Epithelial cell of prostate (primary cell): ENCODE measurements at regions not wholly inside any gene's neighbourhood (a gene's known extent, or its start where the extent isn't known, plus 50 kb on each side); places are given as distances from the start of the nearest gene placed in this dataset.
"Not testable (repeated sequence)": the region's sequence is repeated elsewhere in the genome, so short reads cannot be mapped to it uniquely, and the experiment has no call there.

ENCODE experiments used
- DNase-seq: peaks from one replicate; pipeline ENCODE4 v3.0.0-alpha.2; 2011; ENCODE audit warnings: low read depth, low spot score
- H3K27ac ChIP-seq: fragments of 450-650 bp; 2 replicates; pipeline ENCODE4 v1.5.1; 2017; ENCODE audit warnings: mild to moderate bottlenecking

DNA sequence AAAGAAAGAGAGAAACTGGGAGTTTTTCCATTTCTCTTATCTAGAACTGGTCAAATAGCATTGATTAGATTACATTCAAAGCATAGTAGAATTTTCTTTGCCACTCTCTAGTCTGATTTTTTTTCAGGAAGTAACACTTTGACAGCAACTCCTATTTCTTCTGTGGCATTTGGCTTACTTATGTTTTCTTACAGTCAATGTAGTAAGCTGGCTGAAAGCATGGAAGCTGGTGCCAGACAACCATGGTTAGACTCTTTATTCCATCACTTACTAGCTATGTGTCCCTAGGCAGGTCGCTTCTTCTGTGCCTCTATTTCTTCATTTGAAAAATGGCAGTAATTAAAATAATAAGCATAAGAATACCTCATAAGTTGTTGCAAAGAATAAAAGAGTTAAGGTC, 54.2 kb upstream of the OPRM1 start:
- no peak for DNase-seq
- no peak overlapping the region for H3K27ac ChIP-seq

DNA sequence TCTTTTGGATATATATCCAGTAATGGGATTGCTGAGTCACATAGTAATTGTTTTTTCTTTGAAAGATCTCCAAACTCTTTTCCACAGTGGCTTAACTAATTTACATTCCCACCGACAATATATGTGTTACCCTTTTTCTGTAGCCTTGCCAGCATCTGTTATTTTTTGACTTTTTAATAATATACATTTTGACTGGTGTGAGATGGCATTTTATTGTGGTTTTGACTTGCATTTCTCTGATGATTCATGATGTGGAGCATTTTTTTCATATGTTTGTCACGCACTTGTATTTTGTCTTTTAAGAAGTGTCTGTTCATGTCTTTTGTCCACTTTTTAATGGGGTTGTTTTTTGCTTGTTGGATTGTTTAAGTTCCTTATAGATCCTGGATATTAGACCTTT, 58.9 kb upstream of the OPRM1 start:
- DNase-seq: no peak

DNA sequence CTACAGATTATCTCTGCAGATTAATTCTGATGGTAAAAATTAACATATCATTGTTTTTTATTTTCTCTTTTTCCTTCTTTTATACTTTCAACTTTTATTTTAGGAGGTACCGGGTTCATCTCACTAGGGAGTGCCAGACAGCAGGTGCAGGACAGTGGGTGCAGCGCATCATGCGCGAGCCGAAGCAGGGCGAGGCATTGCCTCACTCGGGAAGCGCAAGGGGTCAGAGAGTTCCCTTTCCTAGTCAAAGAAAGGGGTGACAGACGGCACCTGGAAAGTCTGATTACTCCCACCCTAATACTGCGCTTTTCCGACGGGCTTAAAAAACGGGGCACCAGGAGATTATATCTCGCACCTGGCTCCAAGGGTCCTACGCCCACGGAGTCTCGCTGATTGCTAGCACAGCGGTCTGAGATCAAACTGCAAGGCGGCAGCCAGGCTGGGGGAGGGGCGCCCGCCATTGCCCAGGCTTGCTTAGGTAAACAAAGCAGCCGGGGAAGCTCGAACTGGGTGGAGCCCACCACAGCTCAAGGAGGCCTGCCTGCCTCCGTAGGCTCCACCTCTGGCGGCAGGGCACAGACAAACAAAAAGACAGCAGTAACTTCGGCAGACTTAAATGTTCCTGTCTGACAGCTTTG, 60.0 kb upstream of the OPRM1 start:
- not testable (repeated sequence) for H3K27ac ChIP-seq, DNase-seq

More for the DNA sequence above, 58.9 kb upstream of the OPRM1 start:
- H3K27ac ChIP-seq: no peak overlapping the region

DNA sequence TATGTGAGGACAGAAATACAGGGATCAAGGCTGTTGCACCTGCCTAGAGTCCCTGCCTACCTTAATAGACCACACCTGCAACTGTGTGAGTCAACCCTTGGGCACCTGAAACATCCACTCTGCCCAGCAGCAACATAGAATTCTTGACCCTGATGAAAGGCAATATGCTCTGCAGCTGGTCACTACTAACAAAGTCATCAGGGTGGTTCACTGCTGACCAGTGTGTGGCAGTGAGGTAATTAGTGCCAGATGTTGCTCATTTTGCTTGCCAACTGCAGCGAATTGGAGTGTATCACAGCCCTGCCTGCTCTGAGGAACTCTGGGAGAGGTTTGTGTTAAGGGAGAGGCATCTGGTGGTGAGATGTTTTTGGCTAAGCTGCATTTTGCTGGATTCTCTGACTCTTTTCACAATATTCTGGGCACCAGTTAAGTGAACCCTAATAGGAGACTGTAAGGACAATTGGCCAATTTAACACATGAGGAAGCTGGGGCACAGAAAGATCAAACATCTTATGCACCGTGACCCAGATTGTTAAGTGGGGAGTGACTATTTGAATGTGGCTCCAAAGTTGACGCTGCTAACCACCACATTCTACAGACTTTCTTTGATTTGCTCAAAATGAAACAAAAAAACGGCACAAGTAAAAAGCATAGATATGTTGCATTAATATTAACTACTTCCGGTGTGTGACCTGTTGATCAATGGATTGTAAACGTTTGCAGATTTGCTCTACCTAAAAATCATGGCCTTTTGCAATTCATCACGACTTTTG, 61.9 kb upstream of the OPRM1 start:
- H3K27ac ChIP-seq: no peak overlapping the region
- DNase-seq: no peak

DNA sequence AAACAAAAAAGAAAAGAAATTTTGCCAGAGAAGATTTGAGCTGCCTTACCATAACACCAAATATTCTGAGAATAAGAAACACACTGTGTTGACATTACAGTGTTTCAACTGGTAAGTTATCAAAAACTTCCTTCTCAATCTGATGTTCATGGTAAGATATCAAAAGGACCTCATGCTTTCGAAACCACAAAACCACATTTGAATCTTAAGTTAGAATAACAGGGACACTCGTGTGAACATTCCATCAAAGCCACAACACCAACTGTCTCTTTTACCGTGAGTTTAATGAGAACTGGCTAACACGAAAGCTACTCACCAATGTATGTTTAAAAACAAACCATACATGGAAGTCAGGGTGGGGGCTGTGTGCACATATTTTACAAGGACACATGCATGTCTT, 73.0 kb upstream of the OPRM1 start:
- no peak overlapping the region for H3K27ac ChIP-seq
- DNase-seq: no peak

DNA sequence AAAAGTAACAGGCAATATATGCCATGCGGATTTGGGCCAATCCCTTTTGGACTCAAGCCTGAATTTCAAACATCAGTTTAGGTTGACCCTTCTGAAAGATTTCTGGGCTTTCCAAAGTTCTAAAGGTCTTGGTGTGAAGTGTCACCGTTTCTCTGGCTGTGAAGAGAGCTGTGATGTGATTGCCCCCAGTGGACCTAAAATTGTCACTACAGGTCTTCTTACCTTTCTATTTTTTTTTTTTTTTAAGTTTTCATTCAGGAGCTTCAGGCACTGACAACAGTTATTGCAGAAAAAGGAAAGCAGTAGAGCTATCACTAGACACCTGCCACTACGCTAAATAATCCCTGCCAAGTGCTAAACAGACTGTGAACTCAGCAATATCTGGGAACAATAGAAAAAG, 75.7 kb upstream of the OPRM1 start:
- no peak overlapping the region for H3K27ac ChIP-seq
- DNase-seq: no peak

DNA sequence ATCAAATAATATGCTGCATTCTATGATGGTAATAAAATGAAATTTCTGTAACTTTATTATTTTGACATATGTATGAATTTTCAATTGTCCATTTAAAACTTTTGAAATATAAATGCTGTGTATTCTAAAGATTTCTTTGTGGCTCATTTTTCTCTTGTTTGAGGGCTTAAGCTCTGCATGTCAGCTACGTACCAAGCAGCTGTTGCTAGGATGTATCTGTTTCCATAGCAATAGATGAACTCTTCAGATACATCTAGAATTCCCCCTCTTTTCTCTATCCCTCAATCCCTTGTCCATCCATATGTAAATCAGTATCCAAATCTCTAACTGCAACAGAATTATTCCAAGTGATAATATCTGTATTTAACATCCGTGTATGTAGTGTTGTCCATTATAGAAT, 76.5 kb upstream of the OPRM1 start:
- DNase-seq: no peak
- H3K27ac ChIP-seq: no peak overlapping the region

DNA sequence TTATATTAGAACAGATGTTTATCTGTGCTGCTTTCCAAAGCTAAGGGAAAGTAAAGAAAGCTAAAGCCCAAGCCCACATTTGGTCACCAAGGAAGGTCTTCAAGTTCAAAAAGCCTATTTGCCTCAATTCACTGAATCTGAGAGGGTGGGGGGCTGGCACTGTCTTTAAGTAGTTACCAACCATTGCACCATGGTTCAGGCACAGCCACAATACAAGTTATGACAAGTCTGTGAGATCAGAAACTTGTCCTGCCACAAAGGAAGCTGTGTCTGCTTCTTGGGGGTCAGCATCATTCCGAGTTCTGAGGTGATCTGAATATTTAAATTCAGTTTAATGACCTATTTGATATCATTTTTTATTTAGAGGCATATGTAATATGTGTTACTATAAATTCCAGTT, 78.3 kb upstream of the OPRM1 start:
- H3K27ac ChIP-seq: no peak overlapping the region
- no peak for DNase-seq

DNA sequence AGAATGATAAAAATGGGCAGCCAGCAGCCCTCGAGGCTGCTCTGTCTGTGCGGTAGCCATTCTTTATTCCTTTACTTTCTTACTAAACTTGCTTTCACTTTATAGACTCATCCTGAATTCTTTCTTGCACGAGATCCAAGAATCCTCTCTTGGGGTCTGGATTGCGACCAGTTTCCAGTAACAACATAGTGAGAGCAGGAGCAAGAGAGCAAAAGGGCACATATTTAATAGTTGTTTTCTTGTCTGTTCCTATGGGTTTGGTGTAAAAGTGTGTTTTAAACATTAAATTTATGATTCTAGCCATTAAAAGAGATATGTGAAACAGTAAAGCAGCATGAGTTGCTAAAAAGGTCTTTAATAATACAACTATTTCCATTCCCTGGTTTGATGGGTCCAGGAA, 78.8 kb upstream of the OPRM1 start:
- no peak for DNase-seq
- H3K27ac ChIP-seq: no peak overlapping the region

DNA sequence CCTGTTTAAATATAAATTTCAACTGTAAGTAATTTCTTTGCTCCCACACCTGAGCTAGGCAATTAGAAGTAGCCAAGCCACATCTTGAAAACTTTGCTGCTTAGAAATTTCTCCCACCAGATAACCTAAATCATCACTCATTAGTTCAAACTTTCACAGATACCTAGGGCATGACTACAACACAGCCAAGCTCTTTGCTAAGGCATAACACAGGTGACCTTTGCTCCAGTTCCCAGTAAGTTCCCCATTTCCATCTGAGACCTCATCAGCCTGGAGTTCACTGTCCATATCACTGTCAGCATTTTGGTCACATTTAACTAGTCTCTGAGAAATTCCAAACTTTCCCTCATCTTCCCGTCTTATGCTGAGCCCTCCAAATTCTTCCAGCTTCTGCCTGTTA, 79.8 kb upstream of the OPRM1 start:
- no peak for DNase-seq
- H3K27ac ChIP-seq: no peak overlapping the region

DNA sequence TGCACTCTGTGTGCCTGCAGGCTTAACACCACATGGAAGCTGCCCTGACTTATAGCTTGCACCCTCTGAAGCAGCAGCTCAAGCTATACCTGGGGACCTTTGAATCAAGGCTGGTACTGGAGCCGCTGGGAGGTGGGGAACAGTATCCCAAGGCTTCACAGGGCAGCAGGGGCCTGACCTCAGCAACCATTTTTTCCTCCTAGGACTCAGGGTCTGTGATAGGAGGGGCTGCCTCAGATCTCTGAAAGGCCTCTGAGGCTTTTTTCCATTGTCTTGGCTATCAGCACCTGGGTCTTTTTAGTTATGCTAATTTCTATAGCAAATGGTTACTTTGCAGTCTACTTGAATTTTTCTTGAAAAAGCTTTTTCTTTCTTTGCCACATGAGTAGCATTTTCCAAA, 80.2 kb upstream of the OPRM1 start:
- no peak overlapping the region for H3K27ac ChIP-seq
- no peak for DNase-seq

DNA sequence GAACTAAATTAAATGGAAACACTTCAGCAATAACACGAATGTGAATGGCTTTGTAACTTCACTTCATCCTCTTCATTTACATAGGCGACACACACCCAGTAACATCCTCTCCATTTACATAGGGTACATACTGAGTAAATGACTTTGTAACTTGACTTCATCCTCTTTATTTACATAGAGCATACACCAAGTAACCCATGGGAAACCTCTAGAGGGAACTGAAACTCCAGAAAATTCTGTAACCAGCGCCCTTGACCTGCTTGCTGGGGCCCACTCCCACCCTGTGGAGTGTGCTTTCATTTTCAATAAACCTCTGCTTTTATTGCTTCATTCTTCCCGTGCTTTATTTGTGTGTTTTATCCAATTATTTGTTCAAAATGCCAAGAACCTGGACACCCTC, 81.6 kb upstream of the OPRM1 start:
- no peak for DNase-seq
- no peak overlapping the region for H3K27ac ChIP-seq

DNA sequence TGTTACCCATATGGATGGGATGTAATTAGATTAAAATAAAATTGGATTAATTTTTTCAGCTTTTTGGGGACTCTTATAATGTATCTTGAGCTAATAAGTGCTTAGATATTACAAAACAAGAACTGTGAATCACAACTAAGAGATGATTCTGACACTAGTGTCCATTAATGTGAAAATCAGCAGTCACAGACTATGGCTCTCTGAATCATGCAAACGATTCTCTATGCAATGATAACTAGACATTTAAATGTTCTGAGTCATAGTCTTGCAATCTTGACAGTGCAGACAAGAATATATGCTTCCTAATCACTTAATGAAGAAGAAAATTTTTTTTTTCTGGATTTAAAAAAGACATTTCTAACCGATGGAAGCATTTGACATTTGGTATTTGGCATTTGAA, 82.2 kb upstream of the OPRM1 start:
- peak; percentile 31 for DNase-seq
- no peak overlapping the region for H3K27ac ChIP-seq

DNA sequence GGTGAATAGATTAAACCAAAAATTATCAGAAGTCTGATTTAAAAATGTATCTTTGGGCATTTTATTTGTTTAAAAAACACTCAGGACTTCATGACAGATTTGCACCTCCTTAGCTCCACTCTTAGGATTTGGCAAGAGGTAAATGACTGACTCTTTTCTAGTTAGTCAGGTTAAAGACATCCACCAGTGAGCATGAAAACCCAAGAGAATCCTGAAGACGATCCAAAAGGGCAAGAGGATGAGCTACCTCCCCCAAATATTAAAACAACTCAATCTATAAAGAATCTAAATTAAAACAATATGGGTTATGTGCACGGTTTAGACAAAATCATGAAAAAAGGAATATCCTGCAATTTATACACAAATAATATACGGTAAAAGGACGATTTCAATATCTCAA, 89.4 kb upstream of the OPRM1 start:
- no peak overlapping the region for H3K27ac ChIP-seq
- DNase-seq: no peak

DNA sequence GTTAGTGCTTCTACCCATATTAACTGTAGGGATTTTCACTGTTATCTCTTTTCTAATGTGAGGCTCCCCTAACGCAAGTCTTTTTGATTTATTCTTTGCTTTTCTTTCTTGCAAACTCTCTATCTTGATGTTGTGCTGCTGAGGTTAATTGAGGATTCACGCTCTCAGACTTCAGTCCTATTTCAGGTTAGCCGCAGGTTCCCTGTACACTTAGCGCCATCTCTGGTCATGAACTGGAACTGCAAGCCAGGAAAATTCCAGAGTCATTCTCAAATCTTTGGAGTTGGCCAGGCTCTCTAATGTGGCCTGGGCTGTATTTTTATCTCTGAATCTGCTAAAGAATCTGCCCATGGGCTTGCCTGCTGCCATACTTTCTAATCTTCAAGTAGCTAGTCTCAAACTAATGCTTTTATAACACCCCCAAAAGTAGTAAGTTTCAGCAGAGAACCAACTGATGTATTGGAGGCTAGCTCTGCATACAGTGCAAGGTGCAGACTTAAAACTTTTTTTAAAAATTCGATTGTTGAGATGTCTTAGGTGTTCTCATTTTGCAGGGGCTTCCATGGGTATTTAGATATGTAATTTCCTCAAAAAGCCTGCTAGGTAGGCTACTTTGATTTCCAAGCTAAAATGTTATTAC, 91.1 kb upstream of the OPRM1 start:
- no peak for DNase-seq
- H3K27ac ChIP-seq: no peak overlapping the region

DNA sequence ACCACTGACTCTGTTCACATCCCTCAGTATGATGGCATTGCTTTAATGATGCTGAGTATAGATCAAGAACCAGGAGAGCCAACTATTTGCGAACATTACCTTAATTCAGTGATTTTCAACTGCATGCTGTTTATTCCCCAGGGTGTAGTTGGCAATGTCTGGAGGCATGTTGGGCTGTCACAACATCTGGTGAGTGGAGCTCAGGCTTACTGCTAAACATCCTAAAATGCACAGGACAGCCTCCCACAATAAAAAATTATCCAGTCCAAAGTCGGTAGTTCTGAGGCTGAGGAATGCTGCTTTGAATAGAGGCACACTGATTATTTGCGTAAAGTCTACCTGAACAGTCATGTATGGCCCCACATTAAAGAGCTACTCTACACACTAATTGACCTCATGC, 94.8 kb upstream of the OPRM1 start:
- no peak for DNase-seq
- H3K27ac ChIP-seq: no peak overlapping the region

DNA sequence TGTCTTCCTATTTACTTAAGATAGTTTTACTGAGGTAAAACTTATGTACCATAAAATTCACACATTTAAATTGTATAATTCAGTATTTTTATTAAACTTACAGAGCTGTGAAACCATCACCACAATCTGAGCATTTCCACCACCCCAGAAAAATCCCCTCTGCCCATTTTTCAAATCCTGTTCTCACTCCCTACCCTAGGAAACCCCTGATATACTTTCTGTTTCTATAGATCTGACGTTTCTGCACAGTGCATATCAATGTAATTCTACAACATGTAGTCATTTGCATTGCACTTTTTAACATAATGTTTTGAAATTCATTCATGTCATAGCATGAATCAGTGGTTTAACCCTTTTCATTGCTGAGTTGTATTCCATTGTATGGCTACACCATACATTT, 96.7 kb upstream of the OPRM1 start:
- H3K27ac ChIP-seq: no peak overlapping the region
- DNase-seq: no peak

DNA sequence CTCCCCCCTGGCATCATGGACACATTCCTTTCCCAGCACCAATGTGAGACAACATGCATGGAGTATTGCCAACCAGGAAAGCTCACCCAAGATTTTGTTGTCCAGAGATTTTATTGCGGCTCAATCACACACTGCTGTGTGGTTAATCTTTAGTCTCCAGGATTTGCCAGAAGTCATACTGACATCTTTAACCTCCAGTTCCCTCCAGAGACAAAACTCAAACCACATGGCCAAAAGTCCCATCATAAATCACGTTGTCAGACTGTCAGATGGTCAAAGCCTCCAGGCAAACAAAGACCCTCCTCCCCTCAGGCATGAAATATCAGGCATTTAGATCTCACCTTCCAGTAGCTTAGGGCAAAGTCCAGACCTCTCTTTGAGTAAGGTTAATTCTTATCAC, 97.3 kb upstream of the OPRM1 start:
- H3K27ac ChIP-seq: no peak overlapping the region
- no peak for DNase-seq

DNA sequence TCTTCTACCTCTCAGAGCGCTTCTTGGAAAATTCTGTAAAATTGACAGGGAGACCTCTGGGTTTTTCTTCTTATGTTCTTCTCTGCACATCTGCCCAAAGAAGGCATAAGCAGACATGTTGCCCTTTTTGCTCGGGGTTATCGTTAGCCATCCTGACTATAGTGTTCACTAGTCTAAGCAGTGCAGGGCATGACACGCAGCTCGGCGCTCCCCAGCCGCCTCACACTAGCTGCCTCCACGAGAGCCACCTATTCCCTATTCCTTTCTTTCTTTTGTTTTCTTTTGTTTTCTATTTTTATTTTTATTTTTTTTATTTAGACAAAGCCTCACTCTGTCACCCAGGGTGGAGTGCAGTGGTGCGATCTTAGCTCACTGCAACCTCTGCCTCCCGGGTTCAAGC, 100.2 kb upstream of the OPRM1 start:
- DNase-seq: no peak
- H3K27ac ChIP-seq: no peak overlapping the region

DNA sequence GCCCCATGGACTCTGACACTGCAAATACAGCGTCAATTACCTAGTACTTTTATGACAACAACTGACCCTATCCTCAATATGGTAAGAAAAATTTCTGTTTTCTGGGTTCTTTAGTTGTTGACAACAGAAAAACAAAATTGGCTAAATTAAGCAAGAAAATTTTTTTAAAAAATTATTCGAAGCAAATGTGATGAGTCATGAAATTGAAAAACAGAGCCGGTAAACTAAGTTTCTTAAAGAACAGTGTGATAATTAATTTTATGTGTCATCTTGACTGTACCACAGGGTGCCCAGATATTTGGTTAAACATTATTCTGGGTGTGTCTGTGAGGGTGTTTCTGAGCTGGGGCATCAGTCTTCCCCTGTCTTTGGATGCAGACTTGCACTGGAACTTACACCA, 107.6 kb upstream of the OPRM1 start:
- no peak overlapping the region for H3K27ac ChIP-seq
- DNase-seq: no peak

DNA sequence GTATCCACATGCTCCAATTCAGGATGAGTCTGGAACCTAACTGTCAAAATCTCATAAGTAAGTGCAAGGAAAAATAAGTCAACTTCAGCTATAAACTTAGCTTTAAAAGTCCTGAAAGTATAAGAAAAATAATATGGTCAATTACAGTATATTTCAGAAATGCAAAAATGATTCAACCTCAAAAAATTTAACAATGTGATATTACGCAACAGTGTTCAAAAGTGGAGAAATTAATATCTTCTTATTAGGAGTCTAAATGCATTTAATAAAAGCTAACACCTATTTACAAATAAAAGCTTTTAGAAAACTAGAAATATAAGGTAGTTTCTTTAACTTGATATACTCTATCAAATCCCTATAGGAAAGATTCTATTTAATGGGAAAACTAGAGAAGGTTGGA, 111.2 kb upstream of the OPRM1 start:
- no peak overlapping the region for H3K27ac ChIP-seq
- DNase-seq: no peak
